ENCODE measurements at regions not wholly inside any gene's neighbourhood (a gene's known extent, or its start where the extent isn't known, plus 50 kb on each side); places are given as distances from the start of the nearest gene placed in this dataset.
A peak's percentile ranks its signal among the peaks of the same experiment; 100 is the strongest.
"Not testable (repeated sequence)": the region's sequence is repeated elsewhere in the genome, so short reads cannot be mapped to it uniquely, and the experiment has no call there.

DNA sequence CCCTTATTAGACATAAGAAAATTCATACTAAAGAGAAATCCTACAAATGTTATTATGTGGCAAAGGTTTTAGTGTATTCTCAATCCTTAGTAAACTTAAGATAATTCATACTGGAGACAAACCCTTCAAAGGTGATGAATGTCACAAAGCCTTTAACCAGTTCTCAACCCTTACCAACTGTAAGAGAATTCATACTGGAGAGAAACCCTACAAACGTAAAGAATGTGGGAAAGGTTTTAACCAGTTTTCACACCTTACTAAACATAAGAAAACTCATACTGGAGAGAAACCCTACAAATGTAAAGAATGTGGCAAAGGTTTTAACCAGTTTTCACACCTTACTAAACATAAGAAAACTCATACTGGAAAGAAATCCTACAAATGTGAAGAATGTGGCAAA is 93.2 kb downstream of the ZNF680 start:
- H3K36me3 Mint-ChIP-seq = peaks cover 3% of the 10 kb centered on the region
- no peak overlapping the region for H3K4me3 Mint-ChIP-seq
- peaks cover 17% of the 10 kb centered on the region for H3K9me3 Mint-ChIP-seq
- no peaks in the 10 kb centered on the region for H3K27me3 Mint-ChIP-seq
- no peak overlapping the region for H3K27ac Mint-ChIP-seq
- H3K4me1 Mint-ChIP-seq = no peaks in the 10 kb centered on the region

DNA sequence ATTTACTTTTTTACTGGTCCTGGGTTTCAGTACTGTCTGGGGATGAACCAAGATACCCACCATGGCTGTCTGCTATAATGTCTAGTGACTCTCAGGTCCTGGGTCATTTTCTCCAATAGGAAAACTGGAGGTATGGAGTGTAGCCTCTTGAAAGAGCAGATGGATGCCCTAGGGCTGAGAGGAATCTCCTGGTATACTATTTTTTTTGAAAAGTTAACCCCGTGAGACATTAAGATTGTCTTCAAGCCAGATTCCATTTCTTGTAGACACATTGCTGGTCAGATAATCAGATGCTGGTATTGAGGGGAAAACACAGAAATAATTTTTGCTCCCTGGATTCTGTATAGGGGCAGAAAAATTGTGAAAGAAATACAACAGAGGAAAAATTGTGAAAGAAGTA is 97.3 kb downstream of the ZNF680 start:
- H3K27me3 Mint-ChIP-seq = peaks cover 1% of the 10 kb centered on the region
- H3K36me3 Mint-ChIP-seq = peaks cover 3% of the 10 kb centered on the region
- H3K4me3 Mint-ChIP-seq = no peak overlapping the region
- no peak overlapping the region for H3K27ac Mint-ChIP-seq
- H3K9me3 Mint-ChIP-seq = peaks cover 21% of the 10 kb centered on the region
- no peaks in the 10 kb centered on the region for H3K4me1 Mint-ChIP-seq

DNA sequence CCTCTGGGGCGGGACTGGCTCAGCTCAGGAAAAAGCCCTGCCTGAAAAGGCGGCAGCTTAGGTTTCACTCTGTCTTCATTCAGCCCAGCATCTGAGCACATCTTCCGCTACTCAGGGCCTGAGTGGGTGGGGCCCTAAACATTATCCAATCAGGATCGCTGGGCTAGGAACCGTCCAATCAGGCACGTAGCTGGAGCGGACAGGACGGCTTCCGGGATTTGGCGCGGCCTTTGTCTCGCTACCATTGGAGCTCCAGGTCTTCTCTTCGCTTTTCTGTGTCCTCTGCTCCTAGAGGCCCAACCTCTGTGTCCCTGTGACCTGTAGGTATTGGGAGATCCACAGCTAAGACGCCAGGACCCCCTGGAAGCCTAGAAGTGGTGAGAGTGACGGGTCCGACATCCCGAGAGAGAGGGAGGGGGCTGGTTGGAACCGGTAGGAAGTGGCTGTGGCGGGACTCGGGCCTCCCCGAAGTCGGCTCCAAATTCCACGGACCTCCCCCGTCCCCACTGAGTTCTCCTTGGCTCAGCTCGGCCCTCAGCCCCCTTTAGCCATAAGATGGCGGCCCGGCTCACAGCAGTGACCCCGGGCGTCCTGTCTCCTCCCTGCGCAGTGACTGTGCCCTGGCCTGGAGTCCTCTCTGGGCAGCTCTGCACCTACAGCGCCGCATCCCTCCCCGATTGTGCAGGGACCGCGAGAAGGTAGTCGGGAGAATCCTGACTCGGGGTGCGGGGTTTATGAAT is 99.1 kb downstream of the ZNF680 start:
- peak overlapping the region; percentile 15 for H3K4me3 Mint-ChIP-seq
- peaks cover 3% of the 10 kb centered on the region for H3K36me3 Mint-ChIP-seq
- peaks cover 1% of the 10 kb centered on the region for H3K27me3 Mint-ChIP-seq
- H3K9me3 Mint-ChIP-seq = peaks cover 13% of the 10 kb centered on the region
- H3K27ac Mint-ChIP-seq = no peak overlapping the region
- no peaks in the 10 kb centered on the region for H3K4me1 Mint-ChIP-seq

DNA sequence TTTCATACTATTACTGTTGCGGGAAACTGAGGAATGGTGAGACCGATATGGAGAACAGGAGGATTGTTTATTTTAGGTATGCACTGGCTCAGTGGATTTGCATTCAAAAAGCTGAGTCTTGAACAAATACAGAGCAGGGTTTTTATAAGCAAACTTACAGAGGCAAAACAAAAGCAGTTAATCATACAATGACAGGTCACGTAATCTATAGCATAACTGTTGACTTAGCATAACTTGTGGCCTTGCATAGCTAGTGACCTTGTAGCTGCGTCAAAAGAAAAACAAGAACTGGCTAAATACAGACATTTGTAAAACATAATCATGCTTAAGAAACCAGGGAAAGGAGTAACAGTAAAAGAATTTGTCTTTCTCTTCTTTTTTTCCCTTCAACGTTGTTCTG is 103.0 kb downstream of the ZNF680 start:
- not testable (repeated sequence) for H3K27me3 Mint-ChIP-seq, H3K9me3 Mint-ChIP-seq, H3K27ac Mint-ChIP-seq, H3K4me1 Mint-ChIP-seq, H3K4me3 Mint-ChIP-seq, H3K36me3 Mint-ChIP-seq

DNA sequence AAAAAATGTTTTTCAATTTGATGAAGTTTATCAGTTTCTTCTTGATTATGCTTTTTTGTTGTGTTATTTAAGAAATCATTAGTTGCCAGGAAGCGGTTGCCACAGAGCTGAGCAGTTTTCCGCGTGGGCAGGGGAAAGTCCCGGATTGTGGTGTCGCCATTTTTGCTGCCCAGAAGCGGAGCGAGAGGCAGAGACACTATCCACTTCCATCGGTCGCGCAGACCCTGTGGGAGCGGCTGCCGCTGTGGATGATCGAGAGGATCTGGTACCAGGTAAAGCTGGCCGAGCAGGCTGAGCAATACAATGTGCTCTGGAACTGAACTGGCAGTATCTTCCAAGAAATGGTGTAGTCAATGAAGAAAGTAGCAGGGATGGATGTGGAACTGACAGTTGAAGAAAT is 119.8 kb downstream of the ZNF736 start:
- H3K36me3 Mint-ChIP-seq = no peaks in the 10 kb centered on the region
- H3K4me1 Mint-ChIP-seq = no peaks in the 10 kb centered on the region

DNA sequence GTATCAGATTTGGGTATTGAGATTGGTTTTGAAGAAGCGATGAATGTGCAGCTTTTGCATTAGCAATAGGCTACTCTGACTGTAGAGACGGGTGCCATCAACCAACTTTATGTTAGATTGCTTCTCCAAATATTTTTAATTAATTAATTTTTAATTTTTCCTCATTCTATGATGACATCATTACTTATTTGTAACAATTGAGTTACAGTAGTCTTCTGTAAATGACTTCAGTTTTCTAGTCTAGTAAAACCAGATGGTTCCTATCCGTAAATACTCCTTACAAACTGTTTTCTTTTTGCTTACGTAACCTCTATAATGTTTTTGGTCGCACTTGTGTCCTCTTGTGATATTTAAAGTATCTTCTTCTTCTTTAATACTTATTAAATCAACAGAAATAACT is 118.1 kb downstream of the ZNF736 start:
- H3K27ac Mint-ChIP-seq = no peak overlapping the region
- H3K4me1 Mint-ChIP-seq = no peaks in the 10 kb centered on the region
- H3K9me3 Mint-ChIP-seq = peaks cover 11% of the 10 kb centered on the region
- H3K36me3 Mint-ChIP-seq = no peaks in the 10 kb centered on the region
- no peaks in the 10 kb centered on the region for H3K27me3 Mint-ChIP-seq
- H3K4me3 Mint-ChIP-seq = no peak overlapping the region

More for the DNA sequence above, 119.8 kb downstream of the ZNF736 start:
- no peak overlapping the region for H3K27ac Mint-ChIP-seq
- peaks cover 2% of the 10 kb centered on the region for H3K27me3 Mint-ChIP-seq
- no peak overlapping the region for H3K4me3 Mint-ChIP-seq
- peaks cover 11% of the 10 kb centered on the region for H3K9me3 Mint-ChIP-seq

DNA sequence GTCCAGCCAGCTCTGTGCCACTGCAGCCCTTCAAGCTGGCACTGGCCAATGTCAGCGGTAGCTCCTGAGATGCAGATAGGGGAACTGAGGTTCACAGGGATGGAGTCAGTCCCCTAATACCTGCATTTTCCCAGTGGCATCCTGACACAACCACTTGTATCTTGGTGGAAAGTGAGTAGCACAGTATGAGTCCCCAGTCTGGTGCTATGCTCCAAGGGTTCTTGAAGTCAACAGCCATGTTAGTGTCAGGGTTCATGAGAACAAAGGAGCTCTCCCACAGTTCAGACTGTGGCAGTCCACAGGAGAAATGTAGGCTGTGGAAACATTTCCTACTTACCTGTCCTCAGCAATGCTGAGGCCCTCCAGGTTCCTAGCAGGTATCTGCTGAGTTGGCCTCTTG is 115.5 kb downstream of the ZNF736 start:
- no peaks in the 10 kb centered on the region for H3K27me3 Mint-ChIP-seq
- H3K4me1 Mint-ChIP-seq = no peaks in the 10 kb centered on the region
- no peaks in the 10 kb centered on the region for H3K36me3 Mint-ChIP-seq
- no peak overlapping the region for H3K27ac Mint-ChIP-seq
- peaks cover 9% of the 10 kb centered on the region for H3K9me3 Mint-ChIP-seq
- no peak overlapping the region for H3K4me3 Mint-ChIP-seq

DNA sequence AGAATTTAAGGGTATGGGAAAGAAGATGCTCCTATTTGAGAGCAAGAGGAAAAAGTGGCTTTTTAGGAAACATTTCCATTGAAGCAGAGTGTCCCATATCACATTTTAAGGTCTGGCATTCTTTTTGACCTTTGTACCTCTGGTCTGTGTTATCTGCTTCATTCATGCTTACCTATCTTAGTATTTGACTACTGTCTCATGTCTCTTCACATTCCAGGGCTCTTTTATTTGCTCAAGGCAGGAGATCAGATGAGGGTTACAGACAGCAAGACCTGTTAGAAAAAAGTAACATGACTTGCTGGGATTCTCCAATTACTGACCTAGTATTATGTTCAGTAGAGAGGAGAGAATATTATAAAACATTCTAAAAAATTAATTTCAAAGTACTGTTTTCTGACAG is 111.7 kb downstream of the ZNF736 start:
- not testable (repeated sequence) for H3K4me1 Mint-ChIP-seq, H3K4me3 Mint-ChIP-seq, H3K27me3 Mint-ChIP-seq, H3K36me3 Mint-ChIP-seq, H3K27ac Mint-ChIP-seq
- peaks cover 21% of the 10 kb centered on the region for H3K9me3 Mint-ChIP-seq

DNA sequence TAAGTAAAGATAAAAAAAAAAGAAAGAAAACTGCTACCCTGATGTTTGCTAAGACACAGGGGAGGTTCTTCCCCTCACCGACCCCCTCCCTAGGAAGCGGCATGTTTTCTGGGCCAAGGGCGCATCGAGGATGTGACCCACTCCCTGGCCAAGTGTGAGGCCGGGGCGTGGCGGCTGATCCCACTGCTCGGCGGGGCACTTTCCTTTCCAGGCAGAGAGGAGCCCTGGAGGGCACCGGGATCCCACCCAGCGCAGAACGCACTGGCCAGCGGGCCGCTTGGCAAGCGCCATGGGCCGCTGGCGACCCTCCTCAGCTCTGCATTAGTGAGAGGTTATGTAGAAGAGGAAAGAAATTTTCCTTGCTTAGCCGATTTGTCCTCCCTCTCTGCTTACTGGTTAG is 93.4 kb downstream of the ZNF736 start:
- Mint-ChIP-seq H3K27me3 (no peaks in the 10 kb centered on the region), H3K36me3 (no peaks in the 10 kb centered on the region), H3K4me1 (no peaks in the 10 kb centered on the region), H3K9me3 (peaks cover 11% of the 10 kb centered on the region), H3K27ac (no peak overlapping the region), H3K4me3 (no peak overlapping the region)

Measured in activated naive CD4-positive, alpha-beta T cell treated with anti-CD3 and anti-CD28 coated beads, Interleukin-2, amount 50 U/mL, for 24 hours (primary cell).